AG09309 (cell line): ENCODE measurements at regions not wholly inside any gene's neighbourhood (a gene's known extent, or its start where the extent isn't known, plus 50 kb on each side); places are given as distances from the start of the nearest gene placed in this dataset.
"Not testable (repeated sequence)": the region's sequence is repeated elsewhere in the genome, so short reads cannot be mapped to it uniquely, and the experiment has no call there.

Experiments used
- DNase-seq: peaks from one replicate; pipeline ENCODE4 v3.0.0-alpha.2; 2010; ENCODE audit warnings: low read depth
- H3K4me3 ChIP-seq: 2 replicates; pipeline ENCODE4 v1.5.1; 2011; ENCODE audit warnings: mild to moderate bottlenecking, low read depth, low read length, moderate library complexity; ENCODE audit not compliant: control insufficient read depth
- CTCF ChIP-seq: IDR thresholded peaks from 2 replicates; pipeline ENCODE4 v1.5.1; 2011; ENCODE audit warnings: mild to moderate bottlenecking, low read depth, low read length, inconsistent platforms; ENCODE audit not compliant: insufficient read depth, control insufficient read depth; ENCODE audit errors: missing control alignments

DNA sequence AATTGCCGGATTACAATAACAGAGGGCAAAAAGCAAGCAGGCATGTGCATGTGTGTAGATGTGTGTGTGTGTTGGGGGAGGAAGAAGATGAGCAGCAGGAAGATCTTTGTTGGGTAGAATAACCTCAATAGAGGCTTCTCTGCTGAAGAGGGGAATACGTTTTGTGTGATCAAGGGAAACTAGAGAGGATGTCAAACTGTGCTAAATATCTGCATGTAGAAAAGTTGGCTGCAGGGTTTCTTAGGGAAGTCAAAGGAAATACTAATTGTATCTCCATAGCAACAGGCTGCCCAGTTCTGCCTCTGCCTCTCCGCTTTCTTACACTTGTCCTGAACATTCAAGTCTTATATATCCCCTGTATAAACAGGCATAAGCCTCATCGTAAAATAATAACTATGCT is 190.1 kb upstream of the RND3 start:
- DNase-seq, result no peak
- H3K4me3 ChIP-seq, result no peak overlapping the region
- TF ChIP-seq CTCF, result no peak

DNA sequence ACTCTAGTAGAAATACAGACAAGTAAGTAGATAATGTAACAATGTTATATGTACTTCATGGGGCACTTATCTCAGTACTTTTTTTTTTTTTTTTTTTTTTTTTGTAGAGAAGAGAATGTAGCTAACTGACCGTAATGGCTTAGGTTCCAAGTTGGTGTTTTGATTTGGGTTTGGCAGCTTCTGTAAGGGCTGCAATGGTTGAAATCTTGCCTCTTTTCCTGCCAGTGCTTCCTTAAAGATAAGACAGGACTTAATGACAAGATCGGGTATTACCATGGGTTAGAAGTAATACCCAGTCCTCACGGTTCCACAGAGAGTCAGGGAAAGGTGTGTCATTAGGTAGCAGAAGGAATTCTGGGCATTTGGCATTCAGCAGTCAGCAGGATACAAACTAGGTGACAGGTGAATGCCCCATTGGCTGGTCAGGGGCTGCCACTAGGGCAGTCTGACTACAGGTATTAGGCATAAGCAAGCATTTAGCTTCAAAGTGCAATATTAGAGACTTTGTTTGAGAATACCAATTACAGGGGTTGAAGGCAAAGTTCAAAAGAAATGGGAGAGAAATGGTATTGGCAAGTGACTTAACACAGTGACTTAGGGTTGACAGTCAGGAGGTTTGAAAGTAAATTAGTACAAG is 189.4 kb upstream of the RND3 start:
- no peak for TF ChIP-seq CTCF
- no peak for DNase-seq
- H3K4me3 ChIP-seq, result no peak overlapping the region

DNA sequence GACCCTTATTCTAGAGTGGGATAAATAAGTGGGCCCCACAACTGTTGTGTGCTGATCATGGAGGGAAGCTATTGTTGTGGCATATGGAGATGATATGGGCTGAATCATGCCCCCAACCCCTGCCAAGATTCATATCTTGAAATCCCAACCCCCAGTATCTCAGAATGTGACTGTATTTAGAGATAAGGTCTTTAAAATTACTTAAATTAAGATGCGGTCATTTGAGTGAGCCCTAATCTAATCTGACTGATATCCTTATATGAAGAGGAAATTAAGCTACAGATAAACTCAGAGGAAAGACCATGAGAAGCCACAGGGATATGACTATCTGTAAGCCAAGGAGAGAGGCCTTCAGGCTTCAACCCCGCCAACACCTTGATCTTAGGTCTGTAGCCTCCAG is 188.3 kb upstream of the RND3 start:
- no peak for TF ChIP-seq CTCF
- no peak overlapping the region for H3K4me3 ChIP-seq
- no peak for DNase-seq

DNA sequence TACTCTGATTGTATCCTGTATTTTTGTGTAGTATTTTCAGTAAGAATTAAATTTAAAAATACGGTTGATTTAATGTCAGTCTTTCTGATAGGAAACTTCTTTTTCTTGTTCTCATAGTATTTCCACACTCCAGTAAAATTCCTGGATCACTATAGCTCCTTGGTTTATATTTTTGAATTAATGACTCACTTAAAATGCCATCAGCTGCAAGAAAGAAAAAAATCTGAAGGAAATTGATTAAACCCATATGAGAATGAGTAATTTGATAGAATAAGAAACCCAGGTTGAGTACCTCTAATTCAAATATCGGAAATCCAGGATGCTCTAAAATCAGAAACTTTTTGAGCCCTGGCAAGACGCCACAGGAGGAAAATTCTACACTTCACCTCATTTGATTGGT is 186.8 kb upstream of the RND3 start:
- DNase-seq, result peak; percentile 57
- no peak overlapping the region for H3K4me3 ChIP-seq
- TF ChIP-seq CTCF, result no peak

- DNase-seq, result peak; percentile 16
- no peak overlapping the region for H3K4me3 ChIP-seq
- TF ChIP-seq CTCF, result no peak
These were observed 184.8 kb upstream of the RND3 start for GRCh38 chr2:150672311-150672710.

DNA sequence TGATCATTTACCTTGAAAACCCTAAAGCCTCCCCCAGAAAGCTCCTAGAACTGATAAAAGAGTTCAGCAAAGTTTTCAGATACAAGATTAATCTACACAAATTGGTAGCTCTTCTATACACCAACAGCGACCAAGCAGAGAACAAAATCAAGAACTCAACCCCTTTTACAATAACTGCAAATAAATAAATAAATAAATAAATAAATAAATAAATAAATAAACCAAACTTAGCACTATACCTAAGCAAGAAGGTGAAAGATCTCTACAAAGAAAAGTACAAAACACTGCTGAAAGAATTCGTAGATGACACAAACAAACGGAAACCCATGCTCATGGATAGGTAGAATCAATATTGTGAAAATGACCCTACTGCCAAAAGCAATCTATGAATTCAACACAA is 182.0 kb upstream of the RND3 start:
- no peak overlapping the region for H3K4me3 ChIP-seq
- no peak for DNase-seq
- no peak for TF ChIP-seq CTCF

DNA sequence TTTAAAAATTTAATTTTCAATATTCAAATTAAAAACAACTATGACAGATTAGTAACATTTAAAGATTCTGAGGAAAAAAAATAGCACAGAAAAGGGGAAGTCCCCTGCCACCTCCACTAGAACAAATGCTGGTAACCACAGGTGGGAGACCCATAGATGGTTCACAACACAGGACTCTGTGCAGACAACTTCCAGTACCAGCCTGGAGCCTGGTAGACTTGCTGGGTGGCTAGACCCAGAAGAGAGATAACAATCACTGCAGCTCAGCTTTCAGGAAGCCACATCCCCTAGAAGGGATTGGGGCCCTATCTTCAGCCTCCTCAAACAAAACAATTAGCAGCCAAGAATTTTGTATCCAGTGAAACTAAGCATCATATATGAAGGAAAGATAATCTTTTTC is 179.6 kb upstream of the RND3 start:
- DNase-seq, result not testable (repeated sequence)

More for the DNA sequence above, 179.6 kb upstream of the RND3 start:
- not testable (repeated sequence) for H3K4me3 ChIP-seq
